ENCODE measurements at regions not wholly inside any gene's neighbourhood (a gene's known extent, or its start where the extent isn't known, plus 50 kb on each side); places are given as distances from the start of the nearest gene placed in this dataset.

GRCh38 chr3:72284471-72284870 is 499.5 kb upstream of the PROK2 start:
- TF ChIP-seq, protein P1, sequence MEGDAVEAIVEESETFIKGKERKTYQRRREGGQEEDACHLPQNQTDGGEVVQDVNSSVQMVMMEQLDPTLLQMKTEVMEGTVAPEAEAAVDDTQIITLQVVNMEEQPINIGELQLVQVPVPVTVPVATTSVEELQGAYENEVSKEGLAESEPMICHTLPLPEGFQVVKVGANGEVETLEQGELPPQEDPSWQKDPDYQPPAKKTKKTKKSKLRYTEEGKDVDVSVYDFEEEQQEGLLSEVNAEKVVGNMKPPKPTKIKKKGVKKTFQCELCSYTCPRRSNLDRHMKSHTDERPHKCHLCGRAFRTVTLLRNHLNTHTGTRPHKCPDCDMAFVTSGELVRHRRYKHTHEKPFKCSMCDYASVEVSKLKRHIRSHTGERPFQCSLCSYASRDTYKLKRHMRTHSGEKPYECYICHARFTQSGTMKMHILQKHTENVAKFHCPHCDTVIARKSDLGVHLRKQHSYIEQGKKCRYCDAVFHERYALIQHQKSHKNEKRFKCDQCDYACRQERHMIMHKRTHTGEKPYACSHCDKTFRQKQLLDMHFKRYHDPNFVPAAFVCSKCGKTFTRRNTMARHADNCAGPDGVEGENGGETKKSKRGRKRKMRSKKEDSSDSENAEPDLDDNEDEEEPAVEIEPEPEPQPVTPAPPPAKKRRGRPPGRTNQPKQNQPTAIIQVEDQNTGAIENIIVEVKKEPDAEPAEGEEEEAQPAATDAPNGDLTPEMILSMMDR (IDR thresholded peaks at IDR 0.05) = no peak
- no peak for TF ChIP-seq ZFX (IDR thresholded peaks at IDR 0.05; ENCODE audit: borderline replicate concordance)
